Islet of Langerhans (tissue), 1 donor: ENCODE measurements at regions not wholly inside any gene's neighbourhood (a gene's known extent, or its start where the extent isn't known, plus 50 kb on each side); places are given as distances from the start of the nearest gene placed in this dataset.

Experiments
- FAIRE-seq: peaks from one replicate; lab custom pipeline; 2011; peaks lifted over from hg19 to GRCh38; lab: Jason Lieb, UNC

- no peak for FAIRE-seq
Observed at GRCh38 chr6:165944002-165944466, 223.6 kb downstream of the TBXT start.

- no peak for FAIRE-seq
Observed at GRCh38 chr6:165941786-165942185, 225.9 kb downstream of the TBXT start.

- no peak for FAIRE-seq
Observed at GRCh38 chr6:165941249-165941775, 226.3 kb downstream of the TBXT start.

GRCh38 chr6:165940366-165940765, 227.3 kb downstream of the TBXT start:
- no peak for FAIRE-seq

- FAIRE-seq: no peak
Observed at GRCh38 chr6:165939601-165940290, 227.9 kb downstream of the TBXT start.

GRCh38 chr6:165939047-165939446, 228.6 kb downstream of the TBXT start:
- FAIRE-seq: no peak

- no peak for FAIRE-seq
Observed at GRCh38 chr6:165937564-165938358, 229.9 kb downstream of the TBXT start.

GRCh38 chr6:165936660-165937059, 231.0 kb downstream of the TBXT start:
- no peak for FAIRE-seq

GRCh38 chr6:165936096-165936495, 231.6 kb downstream of the TBXT start:
- FAIRE-seq: no peak

- FAIRE-seq: no peak
Observed at GRCh38 chr6:165931675-165932074, 236.0 kb downstream of the TBXT start.

- FAIRE-seq: no peak
Observed at GRCh38 chr6:165930668-165931214, 236.9 kb downstream of the TBXT start.

- no peak for FAIRE-seq
Observed at GRCh38 chr6:165929607-165930006, 238.0 kb downstream of the TBXT start.

GRCh38 chr6:165926378-165926777, 241.3 kb downstream of the TBXT start:
- no peak for FAIRE-seq

- FAIRE-seq: no peak
Observed at GRCh38 chr6:165925474-165926156, 242.0 kb downstream of the TBXT start.

GRCh38 chr6:165922309-165922794, 245.3 kb downstream of the TBXT start:
- FAIRE-seq: no peak

- FAIRE-seq: no peak
Observed at GRCh38 chr6:165920896-165921671, 246.6 kb downstream of the TBXT start.

GRCh38 chr6:165917576-165917975, 250.1 kb downstream of the TBXT start:
- no peak for FAIRE-seq

GRCh38 chr6:165915022-165915770, 252.2 kb upstream of the PDE10A start:
- no peak for FAIRE-seq

- FAIRE-seq: no peak
Observed at GRCh38 chr6:165913676-165914570, 250.9 kb upstream of the PDE10A start.
